Liver (tissue), 7 donors: ENCODE measurements at regions not wholly inside any gene's neighbourhood (a gene's known extent, or its start where the extent isn't known, plus 50 kb on each side); places are given as distances from the start of the nearest gene placed in this dataset.

ENCODE experiments used
- DNase-seq: peaks from one replicate; pipeline ENCODE4 v3.0.0-alpha.2; 2017; ENCODE audit warnings: low spot score
- H3K27ac ChIP-seq, 2 donors: one replicate each; pipeline ENCODE4 v1.7.0; 2013; ENCODE audit warnings: inconsistent platforms in 2 of 2, low read length in 2 of 2, control low read depth in 1 of 2, low read depth in 1 of 2, mild to moderate bottlenecking in 1 of 2
- H3K27me3 ChIP-seq, 4 donors: one replicate each; pipeline versions ENCODE4 v1.6.1 to v1.7.0; 2013; ENCODE audit warnings: low read length in 3 of 4, inconsistent platforms in 1 of 4, mild to moderate bottlenecking in 1 of 4, moderate library complexity in 1 of 4; ENCODE audit not compliant: control insufficient read depth in 4 of 4, insufficient read depth in 4 of 4
- H3K36me3 ChIP-seq, 4 donors: one replicate each; pipeline versions ENCODE4 v1.6.1 to v1.7.0; 2013; ENCODE audit warnings: low read length in 3 of 4, mild to moderate bottlenecking in 3 of 4, low read depth in 1 of 4, moderate library complexity in 1 of 4; ENCODE audit not compliant: control insufficient read depth in 4 of 4, insufficient read depth in 3 of 4
- H3K4me1 ChIP-seq, 4 donors: one replicate each; pipeline versions ENCODE4 v1.6.1 to v1.7.0; 2013; ENCODE audit warnings: low read length in 3 of 4, mild to moderate bottlenecking in 3 of 4, moderate library complexity in 1 of 4; ENCODE audit not compliant: control insufficient read depth in 4 of 4, insufficient read depth in 4 of 4
- H3K4me3 ChIP-seq, 3 donors: one replicate each; pipeline versions ENCODE4 v1.6.1 to v1.7.0; 2013; ENCODE audit warnings: low read length in 3 of 3, control low read depth in 1 of 3, low read depth in 1 of 3, mild to moderate bottlenecking in 1 of 3
- H3K9ac ChIP-seq, 2 donors: one replicate each; pipeline ENCODE4 v1.7.0; 2013; ENCODE audit warnings: low read length in 2 of 2, mild to moderate bottlenecking in 2 of 2, moderate library complexity in 2 of 2, control low read depth in 1 of 2, low read depth in 1 of 2
- H3K9me3 ChIP-seq, 4 donors: one replicate each; pipeline versions ENCODE4 v1.6.1 to v1.7.0; 2013; ENCODE audit warnings: low read length in 3 of 4; ENCODE audit not compliant: control insufficient read depth in 4 of 4
- ATF3 ChIP-seq: IDR thresholded peaks from 2 replicates; pipeline ENCODE4 v1.6.1; 2016; ENCODE audit warnings: antibody characterized with exemption
- FOXA1 ChIP-seq: IDR thresholded peaks from 2 replicates; pipeline ENCODE4 v1.6.1; 2016; ENCODE audit warnings: antibody characterized with exemption
- FOXA2 ChIP-seq: IDR thresholded peaks from 2 replicates; pipeline ENCODE4 v1.6.1; 2016; ENCODE audit warnings: antibody characterized with exemption
- GABPA ChIP-seq, 2 donors: IDR thresholded peaks in 1 of 2; conservative IDR thresholded peaks in 1 of 2; 2 replicates each; pipeline ENCODE4 v1.6.1; 2016; ENCODE audit warnings: antibody characterized with exemption in 2 of 2, mild to moderate bottlenecking in 1 of 2, moderate library complexity in 1 of 2
- HNF4G ChIP-seq: IDR thresholded peaks from 2 replicates; pipeline ENCODE4 v1.6.1; 2016; ENCODE audit warnings: antibody characterized with exemption
- JUND ChIP-seq, 2 donors: IDR thresholded peaks; 2 replicates each; pipeline ENCODE4 v1.6.1; 2016; ENCODE audit warnings: antibody characterized with exemption in 2 of 2
- NR2F2 ChIP-seq: IDR thresholded peaks from 2 replicates; pipeline ENCODE4 v1.6.1; 2016; ENCODE audit warnings: antibody characterized with exemption
- RAD21 ChIP-seq, 2 donors: IDR thresholded peaks; 2 replicates each; pipeline ENCODE4 v1.6.1; 2016; ENCODE audit warnings: antibody characterized with exemption in 2 of 2, mild to moderate bottlenecking in 2 of 2
- REST ChIP-seq: IDR thresholded peaks from 2 replicates; pipeline ENCODE4 v1.6.1; 2016; ENCODE audit warnings: antibody characterized with exemption, mild to moderate bottlenecking
- RXRA ChIP-seq, 2 donors: IDR thresholded peaks; 2 replicates each; pipeline ENCODE4 v1.6.1; 2017 to 2018; ENCODE audit warnings: antibody characterized with exemption in 2 of 2, mild to moderate bottlenecking in 1 of 2
- SP1 ChIP-seq: IDR thresholded peaks from 2 replicates; pipeline ENCODE4 v1.6.1; 2018; ENCODE audit warnings: antibody characterized with exemption, mild to moderate bottlenecking
- TAF1 ChIP-seq: conservative IDR thresholded peaks from 2 replicates; pipeline ENCODE4 v1.6.1; 2016; ENCODE audit warnings: antibody characterized with exemption, mild to moderate bottlenecking
- YY1 ChIP-seq: IDR thresholded peaks from 2 replicates; pipeline ENCODE4 v1.6.1; 2016; ENCODE audit warnings: antibody characterized with exemption, mild to moderate bottlenecking
- ZBTB33 ChIP-seq: IDR thresholded peaks from 2 replicates; pipeline ENCODE4 v1.6.1; 2016; ENCODE audit warnings: antibody characterized with exemption
- WGBS: extraction: QIAGEN DNeasy Blood & Tissue Kit; methylation state at CpG from one replicate; pipeline ENCODE4 v1.1.7; 2013; 5-methylcytosine and 5-hydroxymethylcytosine counted together
- TF ChIP-seq, protein P1 (sequence below): IDR thresholded peaks from 2 replicates; pipeline ENCODE4 v1.6.1; 2016; ENCODE audit warnings: antibody characterized with exemption
- donor health status: healthy.
- donor health status: healthy.
- donor health status: healthy.
- donor health status: healthy.

DNA sequence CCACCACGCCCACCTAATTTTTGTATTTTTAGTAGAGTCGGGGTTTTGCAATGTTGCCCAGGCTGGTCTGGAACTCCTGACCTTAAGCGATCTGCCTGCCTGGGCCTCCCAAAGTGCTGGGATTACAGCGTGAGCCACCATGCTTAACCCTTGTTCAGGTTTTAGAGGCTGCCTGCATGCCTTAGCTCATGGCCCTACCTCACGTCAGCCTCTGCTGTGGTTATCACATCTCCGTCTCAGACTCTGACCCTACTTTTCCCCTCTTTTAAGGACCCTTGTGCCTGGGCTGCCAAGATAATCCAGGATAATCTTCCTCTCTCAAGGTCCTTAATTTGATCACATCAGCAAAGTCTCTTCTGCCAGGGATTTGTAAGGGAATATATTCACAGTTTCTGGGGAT, 98.2 kb upstream of the PMAIP1 start:
- WGBS: 90% methylated on average over 6 of the region's 6 CpGs
- H3K9me3 ChIP-seq: no peaks in the 10 kb centered on the region

GRCh38 chr18:59800897-59801296, 98.9 kb upstream of the PMAIP1 start:
- WGBS: 81% methylated on average over 4 of the region's 4 CpGs
- H3K4me1 ChIP-seq: no peaks in the 10 kb centered on the region
- H3K9me3 ChIP-seq: no peaks in the 10 kb centered on the region
- TF ChIP-seq NR2F2 (no peak), GABPA (IDR thresholded peaks at IDR 0.05 in 1 of 2, conservative IDR thresholded peaks at IDR 0.05 in 1 of 2) (no peak), HNF4G (no peak), JUND (IDR thresholded peaks at IDR 0.05) (no peak), RXRA (IDR thresholded peaks at IDR 0.05) (no peak), ZBTB33 (no peak), RAD21 (IDR thresholded peaks at IDR 0.05) (no peak), YY1 (no peak), FOXA2 (no peak), FOXA1 (no peak), SP1 (no peak), REST (no peak), TAF1 (no peak)
- TF ChIP-seq, protein P1, sequence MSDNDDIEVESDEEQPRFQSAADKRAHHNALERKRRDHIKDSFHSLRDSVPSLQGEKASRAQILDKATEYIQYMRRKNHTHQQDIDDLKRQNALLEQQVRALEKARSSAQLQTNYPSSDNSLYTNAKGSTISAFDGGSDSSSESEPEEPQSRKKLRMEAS: no peak
- DNase-seq: no peak
- H3K27me3 ChIP-seq: no peaks in the 10 kb centered on the region
- H3K9ac ChIP-seq: no peak overlapping the region
- H3K36me3 ChIP-seq: no peaks in the 10 kb centered on the region
- no peak overlapping the region for H3K4me3 ChIP-seq
- no peak overlapping the region for H3K27ac ChIP-seq

More for the DNA sequence above, 98.2 kb upstream of the PMAIP1 start:
- DNase-seq: no peak
- Histone ChIP-seq H3K4me1 (no peaks in the 10 kb centered on the region), H3K27me3 (no peaks in the 10 kb centered on the region), H3K4me3 (no peak overlapping the region), H3K9ac (no peak overlapping the region), H3K27ac (no peak overlapping the region), H3K36me3 (no peaks in the 10 kb centered on the region)
- TF ChIP-seq RAD21 (IDR thresholded peaks at IDR 0.05): no peak

DNA sequence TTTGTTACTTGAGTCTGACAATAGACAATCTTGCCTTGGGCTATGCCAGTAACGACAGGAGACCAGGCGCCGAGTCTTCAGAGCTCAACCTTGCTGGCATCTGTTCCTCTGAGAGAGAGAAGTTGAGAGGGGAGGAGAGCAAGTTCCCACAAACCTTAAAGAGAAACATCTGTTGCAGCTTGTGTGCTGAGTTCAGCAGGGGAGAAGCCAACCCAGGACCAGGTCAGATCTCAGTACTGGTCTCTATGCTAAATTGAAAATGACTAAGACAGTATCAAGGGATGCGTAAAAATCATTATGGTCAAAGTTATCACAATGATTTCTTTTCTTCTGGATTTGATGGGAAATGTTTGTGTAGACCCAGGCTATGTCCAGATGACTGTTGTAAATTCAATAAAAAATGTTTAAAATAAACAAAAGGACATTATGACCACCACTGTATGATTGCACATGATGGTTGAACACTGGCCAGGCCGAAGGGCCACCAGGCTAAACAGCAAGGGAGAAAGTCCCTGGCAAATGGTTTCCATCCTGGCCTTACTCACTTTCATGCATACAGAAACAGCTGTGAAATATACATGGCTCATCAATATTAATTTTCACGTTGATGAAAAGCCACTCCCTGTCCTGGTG, 100.3 kb upstream of the PMAIP1 start:
- H3K27me3 ChIP-seq: no peaks in the 10 kb centered on the region
- no peak overlapping the region for H3K27ac ChIP-seq
- H3K36me3 ChIP-seq: no peaks in the 10 kb centered on the region
- DNase-seq: no peak
- no peak overlapping the region for H3K4me3 ChIP-seq
- no peak for TF ChIP-seq RAD21 (IDR thresholded peaks at IDR 0.05)
- no peak for TF ChIP-seq JUND (IDR thresholded peaks at IDR 0.05)
- no peak for TF ChIP-seq SP1
- no peak for TF ChIP-seq GABPA (IDR thresholded peaks at IDR 0.05 in 1 of 2, conservative IDR thresholded peaks at IDR 0.05 in 1 of 2)
- TF ChIP-seq HNF4G: no peak
- no peak for TF ChIP-seq FOXA2
- TF ChIP-seq ATF3: no peak
- TF ChIP-seq YY1: no peak
- TF ChIP-seq REST: no peak
- 77% methylated on average over 6 of the region's 6 CpGs for WGBS
- no peaks in the 10 kb centered on the region for H3K9me3 ChIP-seq
- H3K4me1 ChIP-seq: no peaks in the 10 kb centered on the region
- no peak overlapping the region for H3K9ac ChIP-seq
